ENCODE measurements at regions not wholly inside any gene's neighbourhood (a gene's known extent, or its start where the extent isn't known, plus 50 kb on each side); places are given as distances from the start of the nearest gene placed in this dataset.

DNA sequence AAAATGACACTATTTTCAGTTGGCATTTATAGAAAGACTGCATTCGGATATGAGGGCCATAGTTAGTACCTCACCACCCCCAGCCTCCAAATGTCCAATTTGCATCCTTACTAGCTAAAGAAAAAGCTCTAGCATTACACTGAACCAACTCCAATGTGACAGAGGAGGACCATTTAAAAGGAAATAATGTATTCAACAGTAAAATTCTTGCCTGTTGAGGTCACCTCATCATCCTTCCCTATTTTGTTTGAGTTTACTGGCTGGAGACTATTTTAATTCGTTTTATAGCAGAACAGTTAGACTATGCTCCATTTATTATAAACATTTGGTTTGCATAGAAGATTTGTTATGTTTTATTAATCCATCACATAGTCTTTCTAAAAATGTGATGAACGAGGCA, 88.2 kb upstream of the PPARGC1A start:
- no peak for DNase-seq (ENCODE audit: extremely low spot score, unreplicated experiment)
- H3K36me3 Mint-ChIP-seq (ENCODE audit: unreplicated experiment), result no peaks in the 10 kb centered on the region
- no peaks in the 10 kb centered on the region for H3K9me3 Mint-ChIP-seq (ENCODE audit: unreplicated experiment)
- peaks cover 9% of the 10 kb centered on the region for H3K4me1 Mint-ChIP-seq (ENCODE audit: unreplicated experiment)
- H3K4me3 Mint-ChIP-seq (ENCODE audit: unreplicated experiment), result no peak overlapping the region
- TF ChIP-seq, protein P1, sequence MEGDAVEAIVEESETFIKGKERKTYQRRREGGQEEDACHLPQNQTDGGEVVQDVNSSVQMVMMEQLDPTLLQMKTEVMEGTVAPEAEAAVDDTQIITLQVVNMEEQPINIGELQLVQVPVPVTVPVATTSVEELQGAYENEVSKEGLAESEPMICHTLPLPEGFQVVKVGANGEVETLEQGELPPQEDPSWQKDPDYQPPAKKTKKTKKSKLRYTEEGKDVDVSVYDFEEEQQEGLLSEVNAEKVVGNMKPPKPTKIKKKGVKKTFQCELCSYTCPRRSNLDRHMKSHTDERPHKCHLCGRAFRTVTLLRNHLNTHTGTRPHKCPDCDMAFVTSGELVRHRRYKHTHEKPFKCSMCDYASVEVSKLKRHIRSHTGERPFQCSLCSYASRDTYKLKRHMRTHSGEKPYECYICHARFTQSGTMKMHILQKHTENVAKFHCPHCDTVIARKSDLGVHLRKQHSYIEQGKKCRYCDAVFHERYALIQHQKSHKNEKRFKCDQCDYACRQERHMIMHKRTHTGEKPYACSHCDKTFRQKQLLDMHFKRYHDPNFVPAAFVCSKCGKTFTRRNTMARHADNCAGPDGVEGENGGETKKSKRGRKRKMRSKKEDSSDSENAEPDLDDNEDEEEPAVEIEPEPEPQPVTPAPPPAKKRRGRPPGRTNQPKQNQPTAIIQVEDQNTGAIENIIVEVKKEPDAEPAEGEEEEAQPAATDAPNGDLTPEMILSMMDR (IDR thresholded peaks at IDR 0.05), result no peak
- no peaks in the 10 kb centered on the region for H3K27me3 Mint-ChIP-seq (ENCODE audit: unreplicated experiment)
- no peak overlapping the region for H3K27ac Mint-ChIP-seq (ENCODE audit: unreplicated experiment)

DNA sequence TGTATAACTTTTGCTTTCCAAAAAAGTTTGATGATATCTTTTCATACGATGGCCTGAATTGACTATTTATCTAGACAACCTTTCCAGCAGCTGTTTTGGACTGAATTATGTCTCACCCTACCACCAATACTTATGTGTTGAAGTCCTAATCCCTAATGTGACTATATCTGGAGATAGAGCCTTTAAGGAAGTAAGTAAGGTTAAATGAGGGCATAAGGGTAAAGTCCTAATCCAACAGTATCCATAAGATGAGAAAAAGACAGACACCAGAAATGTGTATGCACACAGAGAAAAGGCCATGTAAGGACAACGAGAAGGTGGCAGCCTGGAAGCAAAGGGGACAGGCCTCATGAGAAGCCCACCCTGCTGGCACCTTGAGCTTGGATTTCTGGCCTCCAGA, 86.6 kb upstream of the PPARGC1A start:
- H3K27ac Mint-ChIP-seq (ENCODE audit: unreplicated experiment), result no peak overlapping the region
- DNase-seq (ENCODE audit: extremely low spot score, unreplicated experiment), result no peak
- no peaks in the 10 kb centered on the region for H3K36me3 Mint-ChIP-seq (ENCODE audit: unreplicated experiment)
- no peaks in the 10 kb centered on the region for H3K27me3 Mint-ChIP-seq (ENCODE audit: unreplicated experiment)
- H3K4me1 Mint-ChIP-seq (ENCODE audit: unreplicated experiment), result peaks cover 9% of the 10 kb centered on the region
- no peaks in the 10 kb centered on the region for H3K9me3 Mint-ChIP-seq (ENCODE audit: unreplicated experiment)
- no peak overlapping the region for H3K4me3 Mint-ChIP-seq (ENCODE audit: unreplicated experiment)
- TF ChIP-seq, protein P1 (IDR thresholded peaks at IDR 0.05), result no peak

DNA sequence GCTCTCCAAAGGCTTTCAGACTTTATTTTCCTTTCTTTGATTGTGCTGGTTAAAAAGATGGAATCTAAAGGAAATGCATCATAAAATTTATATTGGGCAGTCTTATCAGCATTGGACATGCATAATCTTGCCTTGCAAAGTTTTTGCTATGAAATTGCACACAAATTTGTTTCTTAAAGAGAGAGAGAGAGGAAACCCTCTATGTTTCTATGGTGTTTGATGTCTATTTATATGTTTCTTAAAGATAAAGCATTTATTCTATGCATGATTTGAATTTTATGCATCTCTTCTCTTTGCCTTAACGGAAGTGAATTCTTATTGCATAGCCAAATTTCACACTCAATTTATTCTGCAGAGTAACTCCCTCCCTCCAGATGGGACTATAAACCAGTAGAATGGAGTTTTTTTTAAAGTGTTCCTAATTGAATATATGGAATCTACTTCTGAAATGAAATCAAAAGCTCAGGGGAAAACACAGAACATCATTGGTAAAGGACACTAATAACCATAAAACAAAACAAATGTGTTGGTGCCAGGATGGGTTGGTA, 83.5 kb upstream of the PPARGC1A start:
- H3K9me3 Mint-ChIP-seq (ENCODE audit: unreplicated experiment), result no peaks in the 10 kb centered on the region
- no peak overlapping the region for H3K4me3 Mint-ChIP-seq (ENCODE audit: unreplicated experiment)

DNA sequence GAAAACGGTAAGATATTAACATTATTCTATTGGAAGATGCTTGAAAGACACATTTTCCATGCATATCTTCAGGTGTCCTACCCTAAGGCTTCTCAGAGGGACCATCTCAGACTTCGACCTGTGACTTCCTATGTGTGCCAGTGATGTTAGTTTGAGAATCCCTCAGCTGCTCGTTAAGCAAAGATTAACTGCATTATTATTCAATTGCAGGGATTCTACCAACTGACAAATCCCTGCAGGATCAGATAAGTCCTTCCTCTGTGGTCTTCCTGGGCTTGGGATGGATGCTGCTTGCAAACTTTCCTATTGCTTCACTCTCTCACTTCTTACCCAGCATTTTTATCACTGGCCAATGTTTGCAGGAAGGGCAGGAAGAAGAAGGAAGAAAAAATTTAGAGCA, 83.0 kb upstream of the PPARGC1A start:
- H3K36me3 Mint-ChIP-seq (ENCODE audit: unreplicated experiment), result no peaks in the 10 kb centered on the region
- H3K4me1 Mint-ChIP-seq (ENCODE audit: unreplicated experiment), result peaks cover 15% of the 10 kb centered on the region
- DNase-seq (ENCODE audit: extremely low spot score, unreplicated experiment), result no peak
- TF ChIP-seq, protein P1 (IDR thresholded peaks at IDR 0.05), result no peak
- no peaks in the 10 kb centered on the region for H3K9me3 Mint-ChIP-seq (ENCODE audit: unreplicated experiment)
- no peaks in the 10 kb centered on the region for H3K27me3 Mint-ChIP-seq (ENCODE audit: unreplicated experiment)
- H3K4me3 Mint-ChIP-seq (ENCODE audit: unreplicated experiment), result no peak overlapping the region
- no peak overlapping the region for H3K27ac Mint-ChIP-seq (ENCODE audit: unreplicated experiment)

More for the DNA sequence above, 83.5 kb upstream of the PPARGC1A start:
- Mint-ChIP-seq H3K27me3 (ENCODE audit: unreplicated experiment) (no peaks in the 10 kb centered on the region), H3K4me1 (ENCODE audit: unreplicated experiment) (peaks cover 19% of the 10 kb centered on the region), H3K36me3 (ENCODE audit: unreplicated experiment) (no peaks in the 10 kb centered on the region), H3K27ac (ENCODE audit: unreplicated experiment) (no peak overlapping the region)
- TF ChIP-seq, protein P1 (IDR thresholded peaks at IDR 0.05), result no peak
- DNase-seq (ENCODE audit: extremely low spot score, unreplicated experiment), result no peak

DNA sequence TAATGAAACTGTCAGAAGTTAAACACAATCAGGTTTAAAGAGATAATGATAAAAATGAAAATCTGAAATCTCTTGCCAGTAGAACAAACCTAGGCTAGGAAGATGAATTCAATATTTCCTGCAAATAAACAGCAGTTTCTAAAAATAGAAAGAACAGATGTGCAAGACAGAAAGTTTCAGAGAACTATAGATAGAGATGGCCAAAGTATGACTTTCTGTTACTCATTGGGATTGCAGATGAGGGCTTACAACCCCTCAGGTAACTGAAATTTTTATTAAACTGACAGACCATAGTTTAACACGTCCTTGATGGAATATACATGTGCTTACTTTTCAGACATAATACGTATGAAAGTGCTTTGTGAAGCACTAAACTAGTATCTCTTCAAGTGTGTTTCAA, 82.3 kb upstream of the PPARGC1A start:
- Mint-ChIP-seq H3K4me3 (ENCODE audit: unreplicated experiment) (no peak overlapping the region), H3K36me3 (ENCODE audit: unreplicated experiment) (no peaks in the 10 kb centered on the region), H3K27me3 (ENCODE audit: unreplicated experiment) (no peaks in the 10 kb centered on the region), H3K9me3 (ENCODE audit: unreplicated experiment) (no peaks in the 10 kb centered on the region), H3K4me1 (ENCODE audit: unreplicated experiment) (peaks cover 13% of the 10 kb centered on the region), H3K27ac (ENCODE audit: unreplicated experiment) (no peak overlapping the region)
- TF ChIP-seq, protein P1 (IDR thresholded peaks at IDR 0.05), result no peak
- DNase-seq (ENCODE audit: extremely low spot score, unreplicated experiment), result no peak

All from osteocyte (in vitro differentiated cells).